GM18498 (cell line): ENCODE measurements at regions not wholly inside any gene's neighbourhood (a gene's known extent, or its start where the extent isn't known, plus 50 kb on each side); places are given as distances from the start of the nearest gene placed in this dataset.

Experiments used
- ATAC-seq: cut with Tn5 transposase; IDR thresholded peaks from one replicate; pipeline ENCODE4 v1.9.1; 2021; ENCODE audit warnings: mild to moderate bottlenecking, moderate library complexity; ENCODE audit not compliant: unreplicated experiment

DNA sequence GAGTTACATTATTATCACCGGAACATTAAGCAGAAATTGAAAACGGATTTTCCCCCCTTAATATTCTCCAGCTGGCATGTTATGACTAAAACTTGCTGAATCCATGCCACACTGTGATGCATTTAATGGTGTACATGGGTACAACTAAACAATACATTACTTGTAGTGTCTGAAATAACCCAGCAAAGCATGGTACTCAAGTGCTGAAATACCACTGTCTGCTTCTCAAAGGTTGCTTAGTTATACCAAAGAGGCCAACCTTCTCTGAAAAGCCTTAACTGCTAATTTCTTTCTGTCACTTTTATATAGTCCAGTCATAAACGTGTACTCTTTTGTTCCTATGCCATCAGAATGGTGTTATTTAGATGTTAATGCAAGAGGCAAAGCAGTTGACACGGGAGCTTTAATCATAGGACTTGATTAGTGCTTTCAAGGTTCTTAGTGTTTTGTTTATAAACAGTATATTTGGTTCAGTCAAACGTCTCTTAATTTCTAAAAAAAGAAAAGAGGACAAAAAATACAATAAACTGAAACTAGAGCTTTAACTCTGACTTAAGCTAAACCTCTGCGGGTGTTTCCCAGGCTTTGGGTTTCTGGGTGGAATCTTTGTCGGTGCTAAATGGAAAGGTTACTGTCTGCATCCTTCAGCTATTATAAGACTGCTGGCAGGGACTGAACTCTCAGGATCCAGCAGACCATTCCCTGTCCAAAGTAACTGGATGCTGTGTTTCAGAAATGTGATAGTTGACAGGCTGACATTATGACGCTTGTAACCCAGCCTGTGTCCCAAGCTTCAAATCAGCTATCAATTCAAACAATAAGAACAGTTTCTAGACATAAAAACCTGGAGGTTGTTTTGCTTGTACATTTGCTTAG is 202.6 kb downstream of the PPP1R3A start:
- ATAC-seq, result no peak

DNA sequence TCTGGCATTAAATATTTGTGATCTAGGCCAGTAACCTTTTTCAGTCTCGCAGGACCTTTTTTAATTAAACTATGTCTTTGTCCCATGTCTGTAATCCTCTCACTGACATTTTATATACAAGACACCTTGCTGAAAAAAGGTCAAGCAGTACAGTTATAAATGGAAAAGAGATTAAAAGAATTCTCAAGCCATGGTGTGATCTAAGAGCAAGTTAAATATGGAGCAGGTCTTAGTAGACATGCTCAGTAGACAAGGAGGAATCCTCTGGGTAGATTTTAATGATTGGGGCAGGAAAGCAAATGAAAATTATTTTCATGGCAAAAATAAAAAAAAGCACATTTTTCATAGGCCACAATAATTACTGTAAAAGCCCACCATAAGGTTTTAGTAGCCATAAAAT is 203.5 kb downstream of the PPP1R3A start:
- no peak for ATAC-seq

DNA sequence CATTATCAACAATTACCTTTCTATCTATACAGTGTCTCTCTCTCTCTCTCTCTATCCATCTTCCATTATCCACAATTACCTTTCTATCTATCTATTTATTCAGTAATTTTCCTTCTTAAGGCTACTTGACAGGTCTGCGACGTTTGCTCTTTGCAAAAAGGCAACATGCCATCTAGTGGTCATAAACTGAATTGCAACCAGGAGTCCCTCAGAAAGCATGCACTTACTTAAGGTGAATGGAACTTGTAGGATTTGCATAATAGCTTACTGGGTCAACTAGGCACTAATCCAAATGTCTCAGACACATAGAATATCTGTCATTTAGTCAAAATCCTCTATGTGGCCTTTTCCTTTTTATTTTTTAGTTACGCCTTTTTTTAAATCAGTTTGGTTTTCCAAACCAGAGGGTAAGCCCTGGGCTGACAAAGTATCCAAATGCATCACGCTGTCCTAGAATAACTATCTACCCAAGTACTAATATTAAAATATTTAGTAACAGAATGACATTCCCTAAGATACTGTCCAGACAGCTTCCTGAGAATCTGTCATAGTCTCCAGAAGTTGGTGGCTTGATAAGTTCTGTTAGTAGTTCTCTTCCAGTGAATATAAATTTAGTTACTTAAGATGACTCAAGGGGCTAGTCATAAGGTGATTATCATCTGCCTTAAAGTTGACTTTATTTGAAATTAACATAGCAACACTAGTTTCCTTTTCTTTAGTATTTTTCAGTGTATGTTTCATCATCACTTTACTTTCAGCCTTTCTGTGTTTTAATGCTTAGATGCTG is 208.3 kb downstream of the PPP1R3A start:
- peak; percentile 98 for ATAC-seq

- ATAC-seq, result no peak
These were observed 213.4 kb downstream of the PPP1R3A start for GRCh38 chr7:113705439-113705838.

DNA sequence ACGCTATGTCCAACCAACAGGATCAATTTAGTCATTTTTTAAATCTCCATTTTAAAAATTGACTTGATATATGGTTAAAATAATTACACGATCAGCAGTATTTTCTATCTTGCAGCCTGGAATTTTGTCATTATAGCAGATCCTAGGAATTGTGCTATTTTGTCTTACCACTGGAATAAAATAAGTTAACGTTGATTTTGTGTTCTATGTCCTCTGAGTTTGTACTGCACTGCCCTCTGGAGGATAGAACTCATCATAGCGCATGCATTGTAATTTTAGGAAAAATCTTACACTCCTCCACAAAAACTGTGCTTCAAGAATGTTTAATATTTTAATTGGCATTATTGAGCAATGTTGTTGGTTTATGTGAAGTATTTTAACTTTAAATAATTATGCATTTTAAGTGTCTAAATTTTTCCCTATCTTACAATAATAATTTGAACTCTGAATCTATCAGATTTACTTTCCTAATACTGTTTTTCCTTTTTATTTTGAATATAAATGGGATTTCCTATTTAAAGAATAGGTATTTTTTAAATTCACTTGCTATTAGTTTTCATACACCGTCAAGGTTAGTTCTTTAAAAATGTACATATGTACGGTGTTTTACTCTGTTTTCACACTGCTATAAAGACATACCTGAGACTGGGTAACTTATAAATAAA is 220.1 kb downstream of the PPP1R3A start:
- ATAC-seq, result no peak

DNA sequence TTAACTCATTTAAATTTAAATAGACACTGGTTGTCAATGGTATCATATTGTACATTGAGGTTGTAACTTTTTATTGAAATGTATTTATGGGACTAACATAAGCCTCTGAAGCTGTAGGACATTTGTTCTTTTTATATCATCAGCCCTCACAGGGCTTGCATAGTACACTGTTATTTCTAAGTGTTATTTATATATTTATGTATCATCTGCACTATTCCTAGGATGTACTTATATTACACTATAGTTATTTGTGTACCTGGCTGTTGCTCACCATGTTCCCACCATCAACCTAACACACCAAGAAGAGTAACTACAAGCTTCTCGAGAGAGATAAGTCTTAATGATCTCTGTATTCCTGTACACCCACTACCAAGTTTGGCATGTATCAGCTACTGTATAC is 224.7 kb downstream of the PPP1R3A start:
- no peak for ATAC-seq

- ATAC-seq, result no peak
These were observed 234.6 kb downstream of the PPP1R3A start for GRCh38 chr7:113684165-113684564.

DNA sequence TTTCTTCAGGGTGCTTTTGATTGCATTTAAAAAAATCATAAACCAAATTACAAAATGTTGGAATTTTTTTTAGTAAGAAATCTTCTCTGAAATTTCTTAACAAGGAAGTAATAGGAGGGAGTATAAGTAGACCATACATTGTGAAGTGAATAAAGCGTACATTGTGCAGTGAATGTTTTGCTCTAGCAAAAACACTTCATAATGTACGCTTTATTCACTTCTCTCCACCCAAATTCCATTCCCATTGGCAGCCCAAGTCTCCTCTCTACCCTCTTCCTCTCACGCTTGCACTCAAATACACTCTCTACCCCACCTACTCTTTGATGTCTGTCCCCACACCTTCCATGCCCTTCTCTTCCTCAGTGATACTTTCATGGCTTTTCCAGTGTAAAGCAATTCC is 241.0 kb downstream of the PPP1R3A start:
- no peak for ATAC-seq

DNA sequence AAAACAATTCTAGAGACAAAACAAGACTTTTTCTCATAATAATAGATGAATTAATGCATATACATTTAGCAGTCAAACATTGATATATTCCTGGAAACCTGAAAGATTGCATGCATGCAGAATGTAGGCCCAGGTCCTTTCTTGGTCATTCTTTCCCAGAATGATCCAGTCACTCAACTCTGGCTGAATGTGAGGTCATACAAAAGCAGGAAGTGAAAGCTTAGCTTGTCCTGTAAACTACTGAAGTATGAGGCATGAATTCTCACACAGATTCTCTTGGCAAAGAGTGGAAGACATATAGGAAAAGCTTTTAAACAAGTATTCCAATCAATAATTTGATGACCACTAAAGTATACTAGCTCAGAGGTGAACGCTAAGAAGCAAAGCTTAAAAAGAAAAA is 253.9 kb downstream of the PPP1R3A start:
- no peak for ATAC-seq

GRCh38 chr7:113659416-113659815 is 259.4 kb downstream of the PPP1R3A start:
- no peak for ATAC-seq

DNA sequence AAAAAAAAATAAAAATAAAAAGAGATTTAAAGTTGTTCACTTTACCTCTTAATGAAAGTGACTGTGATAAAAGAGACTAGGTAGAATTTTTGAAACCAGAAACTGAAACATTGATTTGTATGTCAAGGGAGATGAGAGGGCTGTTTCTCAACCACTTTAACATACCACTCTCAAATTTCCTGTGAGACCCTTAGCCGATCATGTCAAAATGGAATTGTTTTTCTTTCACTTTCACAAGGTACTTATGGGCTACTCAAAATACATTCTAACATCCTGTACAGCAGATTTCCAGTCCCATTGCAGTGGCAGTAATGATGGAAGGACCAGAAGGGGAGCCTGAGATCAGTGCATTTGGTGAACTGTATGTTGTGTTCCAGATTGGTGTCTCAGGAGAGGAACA is 261.2 kb downstream of the PPP1R3A start:
- peak; percentile 99 for ATAC-seq

- ATAC-seq, result no peak
These were observed 266.3 kb downstream of the PPP1R3A start for GRCh38 chr7:113652501-113652900.

DNA sequence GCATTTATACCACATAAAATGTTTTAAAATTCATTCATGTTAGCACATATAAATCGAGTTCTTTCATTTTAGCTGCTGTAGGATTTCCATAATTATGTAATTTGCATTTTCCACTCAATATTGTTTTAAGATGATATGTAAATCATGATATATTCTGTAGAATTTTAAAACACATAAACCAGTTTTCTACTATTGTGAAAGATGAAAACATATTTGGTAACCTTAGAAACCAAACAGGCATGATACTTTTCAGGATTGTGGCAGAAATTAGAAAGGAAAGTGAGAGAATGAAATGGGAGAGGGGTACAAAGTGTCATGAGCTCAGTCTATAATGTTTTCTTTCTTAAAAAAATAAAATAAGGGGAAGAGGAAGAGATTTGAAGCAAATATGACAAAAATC is 269.3 kb downstream of the PPP1R3A start:
- ATAC-seq, result no peak

GRCh38 chr7:113639221-113639620 is 279.6 kb downstream of the PPP1R3A start:
- ATAC-seq, result no peak

DNA sequence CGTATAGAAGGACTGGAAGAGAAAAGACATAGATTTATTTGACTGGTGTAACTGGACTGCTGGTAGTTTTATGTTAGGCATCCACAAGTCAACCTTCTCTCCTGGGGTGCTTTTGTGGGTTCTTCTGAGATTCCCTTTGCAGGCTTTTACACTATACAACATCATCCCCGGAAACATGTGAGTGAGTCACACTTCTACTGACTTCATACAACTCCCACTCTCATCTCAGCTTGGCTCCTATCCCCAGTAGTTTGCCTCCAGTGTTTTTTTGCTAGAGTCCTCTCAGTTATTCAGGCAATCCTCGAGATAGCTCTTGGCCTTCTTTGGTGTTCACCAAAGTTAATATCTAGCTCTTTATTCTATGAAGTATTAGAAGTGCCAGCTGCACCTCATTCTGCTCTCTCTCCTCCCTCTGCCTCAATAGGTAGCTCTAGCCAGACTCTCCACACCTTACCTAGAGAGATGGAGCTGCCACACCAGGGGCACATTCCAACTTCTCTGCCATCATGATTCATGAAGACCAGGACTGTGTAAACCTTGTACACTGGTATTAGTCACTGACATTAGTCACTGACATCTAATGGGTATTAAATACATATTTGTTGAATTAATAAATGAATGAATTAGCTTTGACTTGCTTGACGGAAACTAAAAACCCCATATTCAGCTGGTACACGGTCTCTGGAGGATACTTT is 281.9 kb downstream of the PPP1R3A start:
- ATAC-seq, result no peak

GRCh38 chr7:113635492-113635891 is 283.3 kb downstream of the PPP1R3A start:
- ATAC-seq, result no peak

GRCh38 chr7:113633073-113633472 is 285.7 kb downstream of the PPP1R3A start:
- no peak for ATAC-seq

DNA sequence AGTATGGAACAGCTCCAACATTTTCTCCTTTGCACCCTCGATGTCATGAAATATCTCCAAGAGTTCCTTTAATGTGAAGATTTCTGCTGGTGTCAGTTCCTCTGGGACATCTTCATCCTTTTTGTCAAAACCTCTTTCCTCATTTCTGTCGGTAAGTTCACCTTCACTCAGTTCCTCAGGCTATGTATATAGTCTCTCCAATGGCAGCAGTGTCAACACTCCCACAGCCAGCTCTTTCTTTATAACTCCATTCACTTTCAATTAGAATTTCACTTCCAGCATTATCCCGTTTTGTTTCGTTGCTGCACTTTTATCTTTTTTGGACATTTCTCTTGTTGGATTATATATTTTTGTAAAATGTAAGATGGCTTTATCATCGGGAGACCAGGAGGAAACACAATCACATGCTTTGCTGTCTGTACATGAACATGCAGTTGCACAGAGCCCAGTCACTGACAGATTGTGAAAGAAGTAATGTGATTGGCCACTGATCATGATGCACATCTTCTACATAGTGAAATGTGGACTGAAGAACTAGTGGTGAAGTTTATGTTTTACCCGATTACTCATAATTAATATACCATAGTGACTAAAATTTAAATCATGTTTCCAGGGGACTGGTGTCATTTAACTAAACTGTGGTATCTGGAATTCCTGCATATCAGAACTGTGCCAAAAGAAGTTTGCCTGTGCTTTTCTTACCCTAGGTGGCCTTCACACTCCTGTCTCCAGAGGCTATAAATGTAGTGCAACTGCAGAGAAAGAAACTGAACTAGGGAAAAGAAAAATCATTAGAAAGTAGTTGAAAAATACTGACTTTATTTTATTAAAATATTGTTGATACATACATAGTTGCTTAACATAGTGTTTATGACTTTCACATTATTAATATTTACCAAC is 289.6 kb downstream of the PPP1R3A start:
- ATAC-seq, result no peak

DNA sequence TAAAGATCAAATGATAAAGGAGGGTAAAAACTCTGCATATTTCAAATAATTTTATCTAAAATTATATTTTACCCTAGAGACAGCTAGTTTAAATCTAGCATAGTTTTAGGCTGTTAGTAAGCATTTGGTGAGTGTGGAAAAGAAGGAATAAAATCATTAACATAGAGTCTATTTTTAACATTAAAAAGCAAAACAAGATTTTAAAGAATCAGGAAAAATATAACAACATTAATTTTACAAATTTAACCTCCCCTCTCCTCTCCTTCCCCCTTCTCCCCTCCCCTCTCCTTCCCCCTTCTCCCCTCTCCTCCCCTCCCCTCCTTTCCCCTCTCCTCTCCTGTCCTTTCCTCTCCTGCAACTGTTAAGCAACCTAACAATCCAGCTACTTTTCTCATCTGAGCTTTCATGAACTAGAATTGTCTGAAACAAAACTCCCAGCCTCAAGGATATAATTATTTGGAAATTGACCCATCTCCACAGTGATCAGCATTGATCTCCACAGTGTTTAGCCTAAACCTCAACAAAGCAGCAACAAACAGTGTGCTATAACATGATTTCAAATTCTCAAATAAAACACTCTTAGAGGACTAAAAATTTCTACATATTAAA is 293.2 kb downstream of the PPP1R3A start:
- no peak for ATAC-seq

- ATAC-seq, result no peak
These were observed 296.0 kb downstream of the PPP1R3A start for GRCh38 chr7:113622796-113623195.
